Large intestine (tissue), 3 donors: ENCODE measurements at regions not wholly inside any gene's neighbourhood (a gene's known extent, or its start where the extent isn't known, plus 50 kb on each side); places are given as distances from the start of the nearest gene placed in this dataset.

Experiments used
- DNase-seq, 2 donors: peaks; one replicate each; pipeline versions ENCODE4 v3.0.0 to v3.0.0-alpha.2; 2013
- H3K27ac ChIP-seq: one replicate; pipeline ENCODE4 v1.5.1; 2013; ENCODE audit warnings: low read length
- H3K27me3 ChIP-seq: 2 replicates; pipeline ENCODE4 v1.6.1; 2013; ENCODE audit warnings: low read length; ENCODE audit not compliant: control insufficient read depth, insufficient read depth
- H3K36me3 ChIP-seq: 2 replicates; pipeline ENCODE4 v1.6.1; 2013; ENCODE audit warnings: low read length; ENCODE audit not compliant: control insufficient read depth, insufficient read depth
- H3K4me1 ChIP-seq: one replicate; pipeline ENCODE4 v1.6.1; 2013; ENCODE audit warnings: low read length; ENCODE audit not compliant: control insufficient read depth, insufficient read depth
- H3K4me3 ChIP-seq: one replicate; pipeline ENCODE4 v1.5.1; 2013; ENCODE audit warnings: low read length
- H3K9me3 ChIP-seq: one replicate; pipeline ENCODE4 v1.6.1; 2013; ENCODE audit warnings: mild to moderate bottlenecking, low read depth, low read length, moderate library complexity; ENCODE audit not compliant: control insufficient read depth
- WGBS: methylation state at CpG from one replicate; pipeline ENCODE4 v1.1.5; 2013; ENCODE audit warnings: low lambda C conversion rate; ENCODE audit not compliant: insufficient coverage; 5-methylcytosine and 5-hydroxymethylcytosine counted together

GRCh38 chr7:1321411-1322239 lies 89.0 kb downstream of the UNCX start:
- peak in 1 of 2 donors; percentile 10 for DNase-seq
- H3K4me3 ChIP-seq = no peak overlapping the region
- peaks cover 17% of the 10 kb centered on the region for H3K4me1 ChIP-seq
- H3K9me3 ChIP-seq = peaks cover 2% of the 10 kb centered on the region
- H3K36me3 ChIP-seq = no peaks in the 10 kb centered on the region
- H3K27ac ChIP-seq = no peak overlapping the region
- WGBS = no CpG with 5 or more reads among the region's 39 CpGs
- H3K27me3 ChIP-seq = peaks cover 9% of the 10 kb centered on the region

DNA sequence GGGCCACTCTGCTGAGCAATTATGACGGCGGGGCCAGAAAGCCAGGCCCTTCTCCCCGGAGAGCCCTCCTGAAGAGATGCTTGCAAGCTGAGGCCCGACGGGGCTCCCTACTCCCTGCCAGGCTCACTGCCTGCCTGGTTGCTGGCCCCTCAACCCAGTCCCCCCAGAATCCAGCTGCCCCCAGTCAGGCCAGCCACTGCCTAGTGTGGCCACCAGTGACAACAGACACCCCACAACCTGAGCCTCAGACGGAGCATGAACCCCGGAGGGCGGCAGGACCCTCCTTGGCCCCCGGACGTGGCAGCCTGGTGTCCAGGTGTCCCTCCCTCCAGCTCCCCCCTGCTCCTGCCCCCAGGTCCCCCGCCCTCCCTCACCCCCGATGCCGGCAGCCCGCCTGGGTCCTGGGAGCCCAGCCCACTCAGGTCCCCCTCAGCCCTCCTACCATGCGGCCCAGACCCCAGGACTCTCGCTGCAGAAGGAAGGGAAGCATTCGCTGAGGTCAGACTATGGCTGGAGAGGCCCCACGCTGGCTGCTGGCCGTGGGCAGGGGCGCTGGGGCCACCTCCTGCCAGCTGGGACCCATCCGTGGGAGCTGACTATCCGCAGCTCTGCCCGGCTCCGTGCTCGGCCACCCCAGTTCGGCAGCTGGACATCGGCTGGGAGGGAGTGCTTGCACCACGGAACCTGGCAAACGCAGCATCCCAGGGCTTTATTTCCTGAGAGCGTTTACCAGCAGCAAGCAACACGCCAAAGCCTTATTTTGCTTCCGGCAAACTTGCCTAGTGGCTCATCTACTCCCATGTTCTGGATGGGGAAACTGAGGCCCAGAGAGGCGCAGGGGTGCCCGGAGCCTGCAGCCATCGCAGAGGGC lies 89.8 kb downstream of the UNCX start:
- Histone ChIP-seq H3K27ac (no peak overlapping the region), H3K9me3 (peaks cover 2% of the 10 kb centered on the region), H3K4me1 (peaks cover 17% of the 10 kb centered on the region), H3K27me3 (peaks cover 9% of the 10 kb centered on the region), H3K4me3 (no peak overlapping the region), H3K36me3 (no peaks in the 10 kb centered on the region)
- no CpG with 5 or more reads among the region's 35 CpGs for WGBS
- DNase-seq = no peak

- peak in 1 of 2 donors; percentile 34 for DNase-seq
Measured at GRCh38 chr7:1323178-1324027, 90.7 kb downstream of the UNCX start.

DNA sequence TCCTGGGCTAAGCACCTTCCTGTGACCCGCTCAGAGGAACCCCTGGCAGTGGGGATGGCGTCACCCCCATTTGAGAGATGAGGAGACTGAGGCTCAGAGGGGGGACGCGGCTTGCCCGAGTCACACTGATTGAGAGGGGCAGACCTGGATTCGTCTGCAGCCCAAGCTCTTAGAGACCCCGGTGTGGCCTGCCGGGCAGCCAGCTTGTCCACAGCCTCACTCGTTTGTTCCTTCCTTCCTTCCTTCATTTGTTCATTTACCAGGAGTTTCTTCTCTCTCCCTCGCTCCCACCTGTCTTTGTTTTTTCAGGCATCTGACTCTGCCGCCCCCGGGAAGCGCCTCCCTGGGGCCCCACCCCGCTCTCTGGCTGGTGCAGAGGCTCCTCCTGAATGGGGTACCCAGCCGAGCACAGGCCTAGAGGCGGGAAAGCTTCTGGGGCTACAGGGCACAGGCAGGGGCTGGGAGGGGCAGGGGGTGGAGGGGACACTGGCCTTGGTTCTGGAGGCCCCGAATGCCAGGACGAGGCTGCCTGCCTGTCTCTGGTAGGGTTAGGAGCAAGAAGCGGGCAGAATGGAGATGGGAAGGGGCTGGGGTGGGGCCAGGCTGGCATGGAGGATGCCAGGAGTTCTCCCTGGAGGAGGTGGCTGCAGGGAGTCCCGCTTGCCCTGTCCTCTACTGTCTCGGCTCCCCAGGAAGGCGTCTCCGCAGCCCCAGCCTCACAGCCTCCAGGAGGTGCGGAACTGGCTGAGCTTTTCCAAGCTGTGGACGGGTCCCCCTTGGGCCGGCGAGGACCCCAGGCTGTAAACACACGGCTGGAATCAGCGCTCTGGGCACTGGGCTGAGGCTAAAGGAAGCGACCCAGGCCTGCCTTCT lies 91.6 kb downstream of the UNCX start:
- Histone ChIP-seq H3K27ac (no peak overlapping the region), H3K36me3 (no peaks in the 10 kb centered on the region), H3K27me3 (peaks cover 11% of the 10 kb centered on the region), H3K9me3 (peaks cover 3% of the 10 kb centered on the region), H3K4me1 (peaks cover 17% of the 10 kb centered on the region), H3K4me3 (no peak overlapping the region)
- WGBS = 76% methylated on average over 2 of the region's 30 CpGs
- no peak for DNase-seq

More at GRCh38 chr7:1323178-1324027, 90.7 kb downstream of the UNCX start:
- Histone ChIP-seq H3K36me3 (no peaks in the 10 kb centered on the region), H3K4me3 (no peak overlapping the region), H3K27ac (no peak overlapping the region), H3K27me3 (peaks cover 9% of the 10 kb centered on the region), H3K9me3 (peaks cover 2% of the 10 kb centered on the region), H3K4me1 (peaks cover 17% of the 10 kb centered on the region)
- WGBS = no CpG with 5 or more reads among the region's 63 CpGs

GRCh38 chr7:1325246-1325645 lies 92.6 kb downstream of the UNCX start:
- peaks cover 15% of the 10 kb centered on the region for H3K27me3 ChIP-seq

GRCh38 chr7:1325646-1326510 lies 93.2 kb downstream of the UNCX start:
- no CpG with 5 or more reads among the region's 33 CpGs for WGBS
- H3K9me3 ChIP-seq = peaks cover 4% of the 10 kb centered on the region
- H3K4me3 ChIP-seq = no peak overlapping the region
- H3K36me3 ChIP-seq = no peaks in the 10 kb centered on the region
- H3K27me3 ChIP-seq = peaks cover 18% of the 10 kb centered on the region
- H3K27ac ChIP-seq = no peak overlapping the region
- H3K4me1 ChIP-seq = peaks cover 12% of the 10 kb centered on the region
- peak in 1 of 2 donors; percentile 8 for DNase-seq

More at GRCh38 chr7:1325246-1325645, 92.6 kb downstream of the UNCX start:
- Histone ChIP-seq H3K4me1 (peaks cover 17% of the 10 kb centered on the region), H3K36me3 (no peaks in the 10 kb centered on the region), H3K4me3 (no peak overlapping the region), H3K27ac (no peak overlapping the region), H3K9me3 (peaks cover 4% of the 10 kb centered on the region)
- DNase-seq = no peak
- no CpG with 5 or more reads among the region's 17 CpGs for WGBS

DNA sequence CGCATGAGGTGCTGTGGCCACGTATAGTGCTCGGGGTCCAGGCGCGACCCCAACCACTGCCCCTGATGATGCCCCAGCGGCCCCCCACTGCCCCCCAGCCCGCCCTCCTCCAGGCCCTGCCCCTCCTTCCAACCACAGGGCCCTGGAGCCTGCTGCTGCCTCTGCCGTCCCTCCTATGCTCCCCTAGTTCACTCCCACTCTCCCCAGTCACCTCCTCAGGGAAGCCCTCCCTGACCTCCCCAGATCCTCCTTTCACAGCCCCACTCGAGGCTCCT lies 93.8 kb downstream of the UNCX start:
- no peak for DNase-seq

DNA sequence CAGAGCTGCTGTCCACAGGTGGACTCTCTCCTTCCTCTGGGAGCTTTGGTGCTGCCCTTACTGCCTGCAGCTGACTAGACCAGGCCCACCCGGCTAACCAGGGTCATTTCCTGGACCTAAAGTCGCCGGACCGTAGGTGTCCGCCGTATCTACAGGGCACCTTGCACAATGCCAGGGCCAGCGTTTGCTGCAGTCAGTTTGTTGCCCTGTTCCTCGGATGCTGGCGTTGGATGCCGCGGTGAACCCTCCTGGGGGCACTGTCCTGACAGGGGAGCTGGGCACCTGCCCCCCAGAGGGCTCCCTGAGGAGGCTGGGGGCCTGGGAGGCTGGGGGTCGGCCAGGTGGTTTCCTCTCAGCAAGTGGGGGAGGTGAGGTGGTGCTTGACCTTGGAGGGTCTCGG lies 96.6 kb downstream of the UNCX start:
- no peak for DNase-seq
- WGBS = no CpG with 5 or more reads among the region's 13 CpGs
- H3K27me3 ChIP-seq = peaks cover 9% of the 10 kb centered on the region

More for the DNA sequence above, 93.8 kb downstream of the UNCX start:
- H3K27me3 ChIP-seq = peaks cover 16% of the 10 kb centered on the region
- H3K27ac ChIP-seq = no peak overlapping the region
- peaks cover 4% of the 10 kb centered on the region for H3K9me3 ChIP-seq
- peaks cover 6% of the 10 kb centered on the region for H3K4me1 ChIP-seq
- H3K36me3 ChIP-seq = no peaks in the 10 kb centered on the region
- WGBS = no CpG with 5 or more reads among the region's 9 CpGs
- H3K4me3 ChIP-seq = no peak overlapping the region

More for the DNA sequence above, 96.6 kb downstream of the UNCX start:
- no peak overlapping the region for H3K27ac ChIP-seq
- peaks cover 2% of the 10 kb centered on the region for H3K9me3 ChIP-seq
- H3K4me1 ChIP-seq = no peaks in the 10 kb centered on the region
- no peak overlapping the region for H3K4me3 ChIP-seq
- no peaks in the 10 kb centered on the region for H3K36me3 ChIP-seq
